GM18520 (cell line): ENCODE measurements at regions not wholly inside any gene's neighbourhood (a gene's known extent, or its start where the extent isn't known, plus 50 kb on each side); places are given as distances from the start of the nearest gene placed in this dataset.

ENCODE experiments used
- ATAC-seq: cut with Tn5 transposase; IDR thresholded peaks from one replicate; pipeline ENCODE4 v1.9.1; 2021; ENCODE audit not compliant: unreplicated experiment

DNA sequence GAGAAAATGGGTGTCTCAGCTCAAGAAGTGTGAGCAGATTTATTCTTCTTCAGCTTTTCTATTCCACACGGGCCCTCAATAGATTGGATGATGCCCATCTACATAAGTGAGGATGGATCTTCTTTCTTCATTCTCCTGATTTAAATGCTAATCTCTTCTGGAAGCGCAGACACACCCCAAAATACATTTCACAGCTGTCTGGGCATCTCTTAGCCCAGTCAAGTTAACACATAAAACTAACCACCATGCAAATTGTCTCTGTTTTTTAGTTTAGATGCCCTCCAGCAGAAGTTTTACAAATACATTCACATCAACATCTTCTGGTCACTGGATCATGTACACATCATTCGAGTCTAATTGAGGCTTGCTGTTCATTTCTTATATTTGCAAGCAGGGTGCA, 249.0 kb upstream of the VCX3A start:
- no peak for ATAC-seq

DNA sequence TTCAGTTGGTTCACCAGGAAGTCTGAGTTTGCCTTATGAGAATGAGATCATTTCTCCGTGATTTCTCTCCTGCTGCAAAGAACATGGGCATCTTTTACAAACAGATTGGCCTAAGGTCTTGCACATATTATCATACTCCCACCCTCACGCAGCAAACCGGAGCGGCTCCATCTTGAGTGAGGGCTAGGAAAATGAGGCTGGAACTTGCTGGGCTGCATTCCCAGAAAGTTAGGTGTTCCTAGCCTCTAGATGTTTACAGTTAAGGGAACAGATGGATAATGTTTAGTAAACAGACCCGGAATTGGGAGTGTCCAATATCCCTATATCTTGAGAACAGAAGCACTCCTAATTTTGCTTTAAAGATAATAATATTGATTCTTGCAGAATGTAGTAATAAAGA, 247.9 kb upstream of the VCX3A start:
- ATAC-seq: no peak

DNA sequence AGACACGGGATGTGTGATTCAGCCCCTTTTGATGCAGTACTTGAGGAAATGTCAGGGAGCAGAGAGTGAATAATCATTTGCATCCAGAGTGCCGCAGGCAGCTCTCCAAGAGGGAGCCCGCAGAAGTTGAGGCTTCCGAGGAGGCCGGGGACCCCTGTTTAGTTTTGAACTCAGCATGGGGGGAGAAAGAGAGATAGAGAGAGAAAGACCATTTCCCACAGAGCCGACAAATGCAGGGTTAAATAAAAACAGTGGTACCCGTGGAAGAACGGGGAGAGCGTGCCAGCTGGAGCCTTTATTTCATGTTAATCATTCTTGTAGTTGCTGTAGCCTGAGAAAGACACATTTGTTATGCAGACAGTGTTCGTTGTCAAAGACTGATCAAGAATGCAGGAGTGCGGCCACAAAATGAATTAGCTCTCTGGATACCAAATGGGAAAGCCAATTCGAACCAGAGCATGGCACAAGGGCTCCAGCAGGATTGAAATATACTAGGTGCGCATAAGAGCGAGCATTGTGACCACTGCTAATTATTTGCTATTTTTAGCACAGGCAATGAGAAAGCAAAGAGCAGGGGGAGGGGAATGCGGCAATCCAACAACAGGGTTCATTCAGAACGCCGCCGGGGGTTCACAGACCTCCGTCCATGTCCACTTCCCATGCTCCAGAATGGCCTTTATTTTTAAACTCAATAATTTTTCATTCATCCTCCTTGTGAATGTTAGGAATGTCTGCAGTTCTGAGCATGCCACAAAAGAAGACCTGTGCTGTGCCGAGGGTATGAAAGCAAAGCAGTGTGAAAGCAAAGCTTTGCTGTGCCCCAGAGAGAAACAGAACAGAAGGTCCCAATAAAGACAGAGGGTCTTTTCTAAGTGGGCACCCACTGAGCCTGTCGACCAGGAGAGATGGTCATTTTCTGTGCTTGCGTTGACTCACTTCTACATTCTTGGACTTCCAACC, 243.9 kb upstream of the VCX3A start:
- ATAC-seq: no peak

DNA sequence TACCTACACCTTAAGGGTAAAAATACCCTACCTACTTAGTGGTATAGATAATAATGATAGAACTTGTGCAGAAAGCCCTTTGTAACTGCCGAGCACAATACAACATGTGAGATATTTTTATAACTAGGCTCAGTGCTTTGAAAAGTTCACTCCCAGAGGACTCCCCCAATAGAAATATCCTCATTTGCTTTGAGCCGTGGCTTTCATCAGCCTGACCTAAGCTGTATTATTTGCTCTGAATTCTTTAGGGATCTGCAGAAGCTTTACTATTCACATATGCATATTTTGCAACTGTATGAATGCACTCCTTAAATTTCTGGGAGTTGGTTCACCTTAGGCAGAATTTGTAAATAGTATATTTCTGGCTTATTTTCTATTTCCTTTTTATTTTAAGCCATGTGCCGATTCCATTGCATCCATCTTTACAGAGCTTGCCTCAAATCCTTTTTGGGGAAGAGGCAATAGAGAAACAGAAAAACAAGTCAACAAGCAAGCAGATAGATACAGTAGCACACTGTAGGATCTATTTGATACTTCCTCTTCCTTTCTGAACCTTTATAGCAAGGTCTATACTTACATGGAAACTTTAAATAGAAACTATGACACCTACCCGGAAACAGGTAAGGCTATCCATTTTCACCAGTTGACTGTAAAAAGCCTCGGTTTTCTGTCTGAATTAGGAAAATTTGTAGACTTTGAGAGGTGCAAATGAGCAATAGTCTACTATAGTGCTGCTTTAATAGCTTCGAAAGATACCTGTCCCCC, 242.5 kb upstream of the VCX3A start:
- no peak for ATAC-seq

DNA sequence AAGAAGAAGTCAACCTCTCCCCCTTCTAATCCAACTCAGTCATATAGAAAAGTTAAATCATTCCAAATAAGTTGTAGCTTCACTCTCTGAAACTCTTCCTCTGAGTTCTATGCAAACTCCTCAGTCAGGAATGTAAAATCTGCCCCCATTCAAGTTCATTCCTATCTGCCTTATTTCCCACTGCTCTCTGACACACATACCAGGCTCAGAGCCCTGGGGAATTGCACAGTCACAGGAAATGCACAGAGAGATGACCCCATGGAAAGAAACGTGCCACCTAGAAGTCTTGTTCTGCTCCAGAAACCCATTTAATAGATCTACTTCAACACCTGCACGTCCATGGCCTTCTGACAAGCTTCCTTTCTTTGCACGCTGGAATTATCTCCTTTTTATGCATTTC, 236.0 kb upstream of the VCX3A start:
- no peak for ATAC-seq

DNA sequence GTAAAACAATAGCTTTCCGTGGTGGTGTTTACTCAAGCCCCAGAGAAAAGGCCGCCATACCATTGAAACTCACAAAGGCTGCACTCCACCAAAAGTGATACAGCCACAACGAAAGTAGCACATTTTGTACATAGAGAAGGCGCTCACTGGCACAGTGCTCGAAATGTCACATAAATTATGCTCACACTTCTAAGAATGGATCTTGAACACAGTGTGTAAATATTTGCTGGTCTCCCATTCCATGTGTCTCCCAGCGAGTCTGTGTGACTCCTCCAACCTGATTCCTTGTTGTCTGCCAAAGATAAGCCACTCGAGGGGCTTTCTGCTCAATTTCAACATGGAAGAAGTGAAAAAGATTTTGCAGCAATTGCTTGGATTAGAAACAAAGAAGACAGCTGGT, 234.0 kb upstream of the VCX3A start:
- ATAC-seq: no peak

DNA sequence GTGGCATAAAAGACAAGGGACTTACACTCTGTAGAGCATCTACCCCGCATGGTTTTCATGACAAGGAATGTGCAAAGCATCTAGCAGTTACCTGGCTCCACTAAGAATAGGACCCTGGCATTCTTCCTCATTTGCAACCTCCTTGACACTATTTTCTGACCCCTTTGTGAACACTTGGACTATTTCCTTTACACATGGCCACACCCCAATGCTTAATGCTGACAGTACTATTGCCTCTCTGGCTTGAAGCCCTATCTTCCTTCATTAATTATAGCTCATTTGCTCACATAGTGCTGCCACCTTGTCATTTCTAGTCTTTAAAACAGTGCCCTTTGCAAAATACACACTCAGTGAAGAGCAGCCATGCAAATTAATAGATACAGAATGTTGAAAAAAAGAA, 226.3 kb upstream of the VCX3A start:
- ATAC-seq: no peak

DNA sequence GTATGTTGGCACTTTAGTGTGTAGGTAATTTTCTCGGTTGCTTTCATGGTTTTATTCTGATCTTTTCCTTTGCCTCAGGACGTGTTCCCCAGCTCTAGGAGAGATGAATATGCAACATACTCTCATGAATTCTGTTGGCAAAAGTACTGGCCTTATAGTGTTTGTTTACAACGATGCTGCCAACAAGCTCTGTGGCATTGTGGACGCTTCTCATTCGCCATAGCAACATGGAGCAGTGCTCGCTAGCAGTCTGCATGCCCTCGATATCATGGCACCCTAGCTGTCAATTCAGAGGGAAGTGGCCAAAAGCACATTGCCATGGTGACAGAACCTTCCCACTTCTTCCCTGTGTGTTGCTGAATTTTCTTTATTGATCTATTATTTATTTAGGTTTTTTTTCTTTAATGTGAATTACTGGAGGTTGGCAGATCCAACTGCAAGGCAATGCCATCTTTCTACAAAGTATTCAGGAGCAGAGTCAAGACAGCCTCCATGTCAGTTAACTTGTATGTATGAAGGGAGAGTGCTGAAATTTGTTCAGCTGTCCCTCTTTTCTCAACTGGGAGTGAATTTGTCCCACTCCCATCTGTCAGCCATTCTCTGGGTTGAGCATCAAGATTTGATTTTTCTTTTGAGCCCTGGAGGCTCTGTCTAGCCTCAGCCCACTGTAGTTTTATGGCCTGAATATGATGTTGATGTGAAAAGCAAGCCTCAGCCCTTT, 224.9 kb upstream of the VCX3A start:
- no peak for ATAC-seq

DNA sequence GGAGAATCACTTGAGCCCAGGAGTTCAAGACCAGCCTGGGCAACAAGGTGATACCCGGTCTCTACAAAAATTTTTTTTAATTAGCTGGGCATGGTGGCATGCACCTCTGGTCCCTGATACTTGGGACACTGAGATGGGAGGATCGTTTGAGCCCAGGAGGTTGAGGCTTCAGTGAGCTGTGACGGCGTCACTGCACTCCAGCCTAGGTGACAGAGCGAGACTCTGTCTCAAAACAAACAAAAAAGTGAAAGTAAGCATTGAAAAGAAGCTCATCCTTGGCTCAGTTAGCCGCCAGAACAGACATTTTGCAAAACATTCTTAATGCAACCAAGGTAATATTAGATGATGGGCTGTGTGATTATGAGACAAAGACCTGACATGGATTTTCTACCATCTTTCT, 223.3 kb upstream of the VCX3A start:
- ATAC-seq: no peak

DNA sequence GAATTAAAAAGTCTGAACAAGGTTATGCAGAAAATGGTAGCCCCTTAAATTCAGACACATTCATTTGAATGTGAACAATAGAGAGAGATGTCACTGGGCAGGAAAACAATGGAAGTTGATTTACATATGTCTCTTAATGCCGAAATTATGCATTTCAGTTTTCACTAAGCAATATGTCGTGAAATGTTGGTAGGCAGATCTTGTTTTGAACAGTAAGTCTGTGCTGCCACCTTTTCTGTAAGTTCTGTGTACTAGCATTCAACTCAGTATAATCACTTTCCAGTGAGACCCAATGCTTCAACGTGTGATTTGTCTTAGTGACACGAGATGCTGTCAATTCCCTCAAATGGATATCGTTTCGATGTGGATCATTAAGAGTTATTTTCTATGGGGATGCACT, 222.7 kb upstream of the VCX3A start:
- no peak for ATAC-seq

DNA sequence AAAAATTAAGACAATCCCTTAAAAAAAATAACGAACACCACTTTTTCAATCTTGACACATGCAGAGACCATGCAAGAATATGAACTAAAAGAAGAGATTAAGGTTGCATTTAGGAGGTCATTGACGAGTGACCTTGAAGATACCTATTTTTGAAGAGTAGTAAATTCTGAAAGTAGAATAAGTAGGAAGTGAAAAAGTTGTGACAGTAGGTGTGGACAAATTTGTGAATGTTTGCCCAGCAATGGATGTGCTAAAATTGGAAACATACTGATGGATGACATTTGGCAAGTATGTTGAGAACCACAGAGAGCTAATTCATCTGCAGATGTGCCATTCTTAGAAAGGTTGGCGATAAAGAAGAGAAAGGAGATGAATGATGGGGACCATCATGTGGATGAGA, 213.7 kb upstream of the VCX3A start:
- no peak for ATAC-seq

DNA sequence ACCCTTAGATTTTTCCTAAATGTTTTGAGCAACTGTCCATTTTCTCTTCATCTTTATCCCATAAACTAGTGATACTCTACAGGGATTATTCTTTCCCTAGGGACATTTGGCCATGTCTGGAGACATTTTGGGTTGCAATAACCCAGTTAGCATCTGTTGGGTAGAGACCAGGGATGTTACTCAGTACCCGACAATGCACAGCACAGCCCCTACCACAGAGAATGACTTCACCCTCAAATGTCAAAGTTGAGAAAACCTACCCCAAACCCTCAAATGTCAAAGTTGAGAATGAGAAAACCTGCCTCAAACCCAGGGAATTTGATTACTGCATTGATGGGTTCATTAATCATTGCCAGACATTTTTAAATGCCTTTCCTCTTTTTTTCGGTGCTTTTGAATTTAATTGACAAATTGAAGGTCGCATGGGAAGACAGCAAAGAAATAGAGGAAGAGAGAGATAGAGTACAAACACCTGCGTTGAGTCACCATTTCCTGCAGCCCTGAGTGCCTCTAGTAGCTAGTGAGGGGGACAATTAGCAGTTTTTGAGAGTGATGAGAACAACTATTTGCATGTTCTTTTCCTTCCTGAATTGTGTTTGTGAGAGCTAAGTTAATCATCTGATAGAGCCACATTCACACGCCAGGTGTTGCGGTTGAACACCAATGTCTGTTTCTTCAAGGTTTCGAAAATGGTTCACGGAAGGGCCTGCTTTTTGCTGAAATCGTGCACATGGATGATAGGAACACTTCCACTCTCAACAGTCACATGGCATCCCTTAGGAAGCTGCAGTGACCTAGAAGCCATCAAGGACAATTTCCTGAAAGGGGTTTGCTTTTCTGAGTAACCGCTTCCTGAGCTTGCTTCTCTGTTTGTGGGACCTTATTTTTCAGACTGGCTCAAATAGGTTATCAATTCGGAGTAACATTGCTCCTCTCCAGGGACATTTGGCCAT, 203.9 kb upstream of the VCX3A start:
- peak; percentile 95 for ATAC-seq

DNA sequence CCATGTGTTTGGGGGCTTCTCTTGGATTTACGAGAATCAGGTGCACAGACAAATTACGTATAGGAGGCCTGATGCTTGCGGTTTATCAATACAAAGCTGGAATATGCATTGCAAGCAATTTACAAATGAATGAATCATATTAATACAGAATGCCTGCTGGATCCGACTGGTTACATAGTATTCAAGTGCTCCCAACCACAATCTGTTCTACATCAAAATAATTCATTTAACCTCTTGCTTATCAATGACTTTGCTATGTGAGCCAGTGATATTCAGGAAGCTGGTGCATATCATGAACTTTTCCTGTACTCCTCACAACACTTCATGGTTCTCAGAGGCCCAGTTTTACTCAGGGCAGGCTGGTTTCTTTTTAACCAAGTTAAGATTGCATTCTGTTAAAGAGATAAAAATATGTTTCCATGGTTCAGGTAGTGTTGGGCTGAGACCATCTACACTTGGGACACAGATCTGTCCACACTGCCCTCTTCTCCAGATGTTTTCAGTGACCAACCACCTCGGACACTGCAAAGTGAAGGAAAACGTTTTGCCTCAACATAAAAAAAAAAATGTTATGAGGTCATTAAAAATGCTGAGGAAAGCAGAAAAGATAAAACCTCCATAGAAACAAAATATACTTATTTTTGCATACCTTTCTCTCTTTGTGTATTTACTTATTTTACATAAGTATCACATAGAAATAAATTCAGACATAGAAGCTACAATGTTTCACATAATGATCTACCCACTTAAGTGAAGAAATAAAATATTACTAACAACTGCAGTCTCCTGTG, 200.1 kb upstream of the VCX3A start:
- no peak for ATAC-seq

DNA sequence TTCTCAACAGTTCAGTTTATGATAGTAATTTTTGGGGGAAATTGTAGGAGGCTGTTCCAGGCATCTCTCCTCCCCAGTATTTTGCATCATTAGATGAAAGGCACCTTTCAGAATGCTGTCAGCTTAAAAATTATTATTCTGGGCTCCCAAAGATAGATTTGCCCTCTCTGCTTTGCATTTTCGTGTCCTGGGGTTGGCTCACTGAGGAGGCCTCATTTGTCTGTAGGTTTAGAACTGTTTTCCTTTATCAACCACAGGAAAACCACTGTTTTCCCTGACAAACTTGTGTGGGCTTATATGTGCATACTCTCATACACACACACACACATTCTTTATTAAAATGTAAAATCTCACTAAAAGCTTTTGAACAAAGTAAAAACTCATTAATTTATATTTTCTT, 197.2 kb upstream of the VCX3A start:
- ATAC-seq: no peak

DNA sequence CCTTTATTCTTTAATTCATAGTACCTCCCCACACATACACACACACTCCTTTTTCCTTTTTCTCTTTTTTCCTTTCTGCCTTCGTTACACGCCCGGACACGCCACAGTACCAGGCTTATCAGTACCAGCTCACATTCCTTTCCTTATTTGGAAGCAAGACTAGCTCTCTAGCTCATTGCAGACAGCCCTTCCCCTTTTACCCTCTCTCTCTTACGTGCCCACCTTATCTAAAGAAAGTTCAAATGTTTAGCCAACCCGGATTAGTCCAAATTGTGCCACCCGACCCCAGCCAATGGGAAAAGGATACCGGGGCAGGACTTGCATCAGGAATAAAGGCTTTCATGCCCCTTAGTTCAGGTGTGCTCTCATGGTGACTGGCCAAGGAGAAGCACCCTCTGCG, 194.7 kb upstream of the VCX3A start:
- ATAC-seq: no peak

DNA sequence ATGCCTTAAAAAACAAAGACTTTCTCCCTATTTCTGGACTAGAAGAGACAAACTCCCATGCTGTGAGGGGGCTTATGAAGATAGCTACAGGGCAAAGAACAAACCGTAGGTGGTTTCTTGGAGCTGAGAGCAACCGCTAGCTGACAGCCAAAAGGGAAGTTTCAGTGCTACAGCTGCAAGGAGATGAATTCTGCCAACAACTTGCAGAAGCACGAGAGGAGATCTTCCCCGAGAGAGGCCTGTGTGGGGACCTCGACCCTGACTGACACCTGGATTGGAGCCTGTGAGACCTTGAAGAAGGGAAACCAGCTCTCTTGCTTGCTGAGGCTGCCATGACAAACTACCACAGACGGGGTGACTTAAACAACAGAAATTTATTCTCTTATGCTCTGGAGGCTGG, 183.8 kb upstream of the VCX3A start:
- ATAC-seq: no peak

DNA sequence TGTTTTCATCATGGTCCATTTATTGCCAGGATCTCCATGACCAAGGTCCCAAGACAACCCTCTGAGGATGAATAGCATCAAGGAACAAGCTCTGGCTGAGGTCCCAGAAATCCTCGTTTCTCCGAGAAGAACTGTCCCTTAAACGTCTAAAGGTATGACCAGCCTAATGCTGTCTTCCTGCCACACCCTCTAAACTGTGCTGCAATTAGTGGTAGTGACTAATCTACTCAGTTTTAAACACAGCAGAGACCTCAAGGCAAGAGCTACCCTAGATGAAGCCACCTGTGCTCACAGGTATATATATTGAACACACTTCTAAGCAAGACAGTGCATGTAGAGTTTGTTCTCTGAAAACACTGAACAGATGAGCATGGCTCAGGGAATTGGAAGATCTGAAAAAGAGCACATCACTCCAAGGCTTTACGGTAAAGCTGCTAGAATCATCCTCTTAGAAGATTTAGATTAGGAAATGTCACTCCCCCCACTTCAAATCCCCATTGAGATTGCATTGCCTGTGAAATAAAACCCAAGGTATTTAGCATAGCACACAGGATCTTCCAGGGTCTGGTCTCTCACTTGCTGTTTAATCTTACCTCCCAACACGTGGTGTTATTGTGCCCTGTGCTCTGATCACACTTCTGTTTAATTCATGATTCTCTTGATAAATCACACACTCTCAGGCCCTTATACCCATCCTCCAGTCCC, 173.9 kb upstream of the VCX3A start:
- no peak for ATAC-seq

DNA sequence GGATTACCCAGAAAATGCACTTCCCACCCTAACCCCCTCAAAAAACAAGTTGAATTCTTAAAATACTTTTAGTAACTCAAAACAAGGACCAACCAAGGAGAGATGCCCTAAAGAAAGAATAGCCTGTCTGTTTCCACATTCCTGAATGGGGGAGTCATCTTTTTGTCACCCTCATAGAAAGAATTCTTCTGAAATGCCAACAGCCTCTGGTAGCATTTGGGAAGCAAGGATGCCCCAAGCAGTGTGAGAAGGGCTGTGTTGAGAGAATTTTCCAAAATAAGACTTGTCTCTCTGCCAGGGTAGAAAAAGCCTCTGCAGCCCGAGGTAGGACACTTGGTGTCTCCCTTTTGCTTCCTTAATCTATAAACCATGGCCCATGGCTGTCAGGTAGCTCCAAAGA, 173.1 kb upstream of the VCX3A start:
- no peak for ATAC-seq

DNA sequence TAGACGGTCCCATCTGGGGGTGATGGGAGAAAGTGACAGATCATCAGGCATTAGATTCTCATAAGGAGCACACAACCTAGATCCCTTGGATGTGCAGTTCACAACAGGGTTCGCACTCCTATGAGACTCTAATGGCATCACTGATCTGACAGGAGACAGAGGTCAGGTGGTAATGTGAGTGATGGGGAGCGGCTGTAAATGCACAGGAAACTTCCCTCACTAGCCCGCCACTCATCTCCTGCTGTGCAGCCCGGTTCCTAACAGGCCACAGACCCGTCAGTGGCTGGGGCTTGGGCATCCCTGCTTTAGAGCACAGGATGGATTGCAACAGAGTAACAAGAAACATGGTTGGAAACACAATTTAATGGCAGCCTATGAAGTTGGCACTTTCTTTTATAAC, 172.6 kb upstream of the VCX3A start:
- no peak for ATAC-seq
